Islet precursor cell (in vitro differentiated cells): ENCODE measurements at regions not wholly inside any gene's neighbourhood (a gene's known extent, or its start where the extent isn't known, plus 50 kb on each side); places are given as distances from the start of the nearest gene placed in this dataset.
"Not testable (repeated sequence)": the region's sequence is repeated elsewhere in the genome, so short reads cannot be mapped to it uniquely, and the experiment has no call there.

ENCODE experiments used
- DNase-seq: peaks from one replicate; pipeline ENCODE4 v3.0.0-alpha.2; 2018

DNA sequence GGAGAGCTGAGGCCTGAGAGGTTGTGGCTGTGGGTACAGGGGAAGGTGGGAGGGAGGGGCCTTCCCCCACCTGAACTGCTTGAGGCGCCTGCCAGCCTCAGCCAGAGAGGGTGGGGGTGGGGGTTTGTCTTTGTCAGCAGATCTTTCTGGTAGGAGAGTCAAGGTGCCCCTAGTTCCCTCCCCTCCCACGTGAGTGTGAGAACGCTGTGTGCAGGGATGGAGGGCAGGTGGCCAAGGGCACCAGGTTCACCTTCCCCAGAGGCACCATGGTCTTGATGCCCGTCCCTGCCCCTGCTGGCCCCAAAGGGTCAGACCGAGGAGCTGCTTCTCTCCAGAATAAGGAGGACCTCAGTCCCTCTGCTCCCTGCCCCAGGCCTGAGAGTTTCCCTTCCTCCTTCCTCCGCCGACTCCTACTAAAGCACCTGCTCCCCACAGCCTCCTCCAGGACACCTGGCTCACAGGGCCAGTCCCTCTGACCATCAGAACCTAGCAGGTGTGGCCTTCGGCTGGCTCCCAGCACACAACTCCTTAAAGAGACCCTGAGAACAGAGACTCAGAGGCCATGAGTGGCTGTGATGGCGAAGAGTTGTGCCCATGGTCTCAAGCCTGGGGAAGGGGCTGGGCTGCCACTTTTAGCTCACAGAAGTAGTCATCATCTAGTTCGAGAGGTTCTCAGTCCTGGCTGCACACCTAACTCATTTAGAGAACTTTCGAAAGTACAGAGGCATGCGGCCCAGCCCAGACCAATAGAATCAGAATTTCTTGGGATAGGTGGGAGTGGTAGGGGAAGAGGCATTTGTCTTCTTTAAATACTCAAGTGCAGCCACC is 113.2 kb upstream of the LHX1 start:
- DNase-seq = no peak

DNA sequence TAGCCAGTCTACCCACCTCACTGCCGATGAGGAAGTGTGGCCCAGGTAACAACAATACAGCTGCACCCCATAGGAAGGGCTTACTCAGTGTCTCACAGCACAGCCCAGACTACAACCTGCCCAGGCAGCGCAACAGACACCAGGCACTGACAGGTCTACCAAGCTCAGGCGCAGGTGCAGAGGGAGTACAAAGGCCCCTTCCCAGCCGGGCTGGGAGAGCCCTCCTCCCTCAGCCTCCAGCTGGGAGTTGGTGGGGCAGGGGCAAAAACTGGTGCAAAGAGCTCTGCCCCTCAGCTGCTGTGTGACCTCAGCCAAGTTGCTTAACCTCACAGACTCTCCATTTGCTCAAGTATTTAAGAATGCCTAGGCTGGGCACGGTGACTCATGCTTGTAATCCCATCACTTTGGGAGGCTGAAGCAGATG is 112.6 kb upstream of the LHX1 start:
- DNase-seq = peak; percentile 59

DNA sequence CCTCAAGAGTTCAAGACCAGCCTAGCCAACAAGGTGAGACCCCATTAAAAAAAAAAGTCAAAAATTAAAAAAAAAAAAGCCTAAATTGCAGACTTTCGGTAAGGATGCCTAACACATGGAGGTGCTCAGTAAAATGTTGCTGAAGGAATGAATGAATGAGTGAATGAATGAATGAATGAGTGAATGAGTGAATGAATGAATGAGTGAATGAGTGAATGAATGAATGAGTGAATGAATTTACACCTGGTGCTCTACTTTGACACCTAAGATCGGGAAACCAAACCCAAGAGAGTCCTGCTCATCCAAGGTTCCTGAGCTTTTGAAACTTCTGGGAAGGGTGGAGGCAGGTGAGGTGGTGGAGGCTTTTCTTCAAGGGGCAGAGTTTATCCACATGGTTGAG is 112.2 kb upstream of the LHX1 start:
- DNase-seq = no peak

DNA sequence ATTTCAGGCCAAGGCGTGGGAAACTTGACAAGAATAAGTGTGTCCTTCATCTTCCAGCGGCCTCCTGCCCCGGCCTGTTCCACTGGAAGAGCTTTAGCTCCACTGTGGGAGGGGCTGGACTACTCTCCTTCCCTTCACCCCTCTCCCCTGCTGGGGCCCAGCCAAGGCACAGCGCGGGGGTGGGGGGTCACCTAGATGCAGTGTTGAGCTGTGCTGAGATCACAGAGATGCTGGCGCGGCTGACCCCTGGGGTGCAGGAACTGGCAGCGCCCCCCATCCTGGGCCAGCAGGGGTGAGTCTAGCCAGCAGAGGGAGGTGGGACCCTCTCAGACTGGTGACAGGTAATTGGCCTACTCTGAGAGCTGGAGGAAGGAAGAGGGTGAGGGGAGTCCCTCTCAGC is 111.8 kb upstream of the LHX1 start:
- no peak for DNase-seq

DNA sequence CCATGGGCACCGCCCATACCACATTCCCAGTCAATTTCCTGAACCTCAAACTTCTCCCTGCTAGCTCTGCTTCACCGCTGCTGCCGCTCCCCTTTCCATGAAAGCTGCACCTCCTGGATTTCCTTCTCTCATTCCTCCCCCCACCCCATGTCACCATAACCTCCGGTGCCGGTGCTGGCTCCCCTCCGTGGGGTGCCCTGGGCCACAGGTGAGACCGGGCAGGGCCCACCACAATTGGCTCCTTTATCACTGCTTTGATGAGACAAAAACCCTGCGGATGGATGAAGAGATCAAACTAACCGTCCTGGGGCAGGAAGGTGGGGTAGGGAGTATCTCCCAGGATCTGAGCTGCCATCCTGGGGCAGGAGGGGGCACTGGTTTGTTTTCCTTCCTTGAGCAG is 111.3 kb upstream of the LHX1 start:
- DNase-seq = peak; percentile 54

DNA sequence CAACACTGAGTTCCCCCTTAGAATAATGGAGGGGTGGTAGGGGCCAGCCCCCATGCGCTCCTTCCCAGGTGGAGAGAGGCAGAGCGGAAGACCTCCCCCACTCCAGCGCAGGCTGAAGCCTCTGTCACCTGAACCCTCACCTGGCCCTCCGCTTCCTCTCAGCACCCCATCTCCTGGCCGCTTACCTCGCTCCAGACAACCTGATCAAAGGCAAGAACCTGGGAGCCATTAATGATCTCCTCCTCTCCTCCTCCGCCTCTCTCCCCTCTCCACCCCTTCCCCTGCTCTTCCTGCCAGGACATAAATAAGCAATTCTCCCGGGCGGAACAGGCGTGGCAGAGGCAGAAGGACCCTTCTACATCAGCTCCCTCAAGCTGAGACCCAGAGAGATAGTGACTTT is 110.2 kb upstream of the LHX1 start:
- no peak for DNase-seq

DNA sequence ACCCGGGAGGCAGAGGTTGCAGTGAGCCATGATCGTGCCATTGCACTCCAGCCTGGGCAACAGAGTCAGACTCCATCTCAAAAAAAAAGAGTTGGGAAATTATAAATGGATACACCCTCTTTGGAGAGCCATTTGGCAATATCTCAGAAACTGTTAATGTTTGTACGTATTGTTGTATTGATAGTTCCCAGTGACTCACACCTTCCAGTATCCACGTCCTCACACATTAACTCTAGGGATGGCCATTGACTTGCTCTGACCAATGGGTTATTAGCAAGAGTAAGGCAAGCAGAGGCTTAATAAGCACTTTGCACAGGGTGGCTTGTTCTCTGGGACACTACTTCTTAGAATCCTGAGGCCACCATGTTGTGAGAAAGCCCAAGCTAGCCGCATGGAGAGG is 107.6 kb upstream of the LHX1 start:
- no peak for DNase-seq

DNA sequence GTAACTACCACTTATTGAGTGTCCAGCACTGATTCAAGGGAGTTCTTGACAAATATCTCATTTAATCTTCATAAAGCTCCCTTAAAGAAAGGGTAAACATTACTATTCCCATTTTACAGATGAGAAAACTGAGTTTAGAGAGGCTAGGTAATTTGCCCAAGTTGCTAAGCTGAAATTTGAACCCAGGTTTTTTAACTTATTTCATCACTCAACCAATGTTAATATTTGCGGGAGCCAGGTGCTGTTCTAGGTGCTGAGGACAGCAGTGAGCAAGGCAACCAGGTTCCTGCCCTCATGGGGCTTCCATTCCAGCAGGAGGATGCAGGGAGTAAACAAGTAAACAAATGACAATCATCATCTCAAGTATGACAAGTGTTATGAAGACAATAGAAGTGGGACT is 104.0 kb upstream of the LHX1 start:
- DNase-seq = no peak

DNA sequence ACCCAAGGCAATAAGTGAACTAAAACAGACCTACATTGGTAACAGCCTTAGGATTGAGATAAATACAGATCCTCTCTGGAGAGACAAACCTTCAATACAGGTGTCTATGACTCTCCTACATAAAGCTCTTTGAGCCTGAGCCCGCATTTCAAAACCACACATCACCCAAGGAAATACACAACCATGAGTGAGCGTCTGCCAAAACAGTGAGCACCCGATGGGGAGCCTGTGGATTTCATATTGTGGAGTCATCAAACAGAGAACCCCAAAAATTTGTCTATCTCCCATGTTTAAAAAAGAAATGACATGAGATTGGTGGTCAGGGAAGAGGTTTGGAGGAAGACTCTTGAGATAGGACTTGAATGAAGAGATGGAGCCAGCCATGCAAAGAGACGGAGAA is 102.2 kb upstream of the LHX1 start:
- DNase-seq = no peak

DNA sequence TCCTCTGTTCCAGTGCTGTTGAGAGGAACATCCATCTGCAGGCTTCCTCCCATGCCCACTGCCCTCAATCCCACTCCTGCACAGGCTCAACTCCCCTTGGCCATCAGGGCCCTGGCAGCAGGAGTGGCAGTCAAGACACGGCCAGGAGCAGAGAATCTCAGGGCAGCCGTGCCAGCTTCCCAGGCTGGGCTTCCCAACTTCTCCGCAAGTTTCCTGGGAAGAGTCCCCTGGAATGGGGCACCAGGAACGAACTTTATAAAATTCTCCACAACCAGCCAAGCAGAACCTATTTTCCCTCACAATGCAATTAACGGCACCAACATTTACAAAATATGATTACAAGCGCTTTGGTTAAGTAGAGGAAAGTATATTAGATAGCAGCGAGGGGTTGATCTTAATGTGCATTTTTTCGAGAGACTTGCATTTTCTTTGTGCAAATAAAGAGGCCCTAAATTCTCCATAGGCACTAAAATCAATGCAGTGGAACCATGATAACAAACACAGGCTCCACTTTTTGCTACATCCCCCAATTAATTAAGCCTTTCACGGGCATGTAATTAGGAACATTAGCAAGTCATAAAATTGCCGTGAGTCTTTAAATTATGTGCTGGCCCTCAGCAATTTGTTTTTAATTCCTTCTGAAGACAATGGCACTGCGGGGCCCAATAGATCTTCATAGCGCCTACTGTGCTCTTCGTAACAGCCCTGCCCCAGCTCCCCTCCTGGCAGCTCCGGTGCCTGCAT is 99.9 kb upstream of the LHX1 start:
- DNase-seq = no peak

DNA sequence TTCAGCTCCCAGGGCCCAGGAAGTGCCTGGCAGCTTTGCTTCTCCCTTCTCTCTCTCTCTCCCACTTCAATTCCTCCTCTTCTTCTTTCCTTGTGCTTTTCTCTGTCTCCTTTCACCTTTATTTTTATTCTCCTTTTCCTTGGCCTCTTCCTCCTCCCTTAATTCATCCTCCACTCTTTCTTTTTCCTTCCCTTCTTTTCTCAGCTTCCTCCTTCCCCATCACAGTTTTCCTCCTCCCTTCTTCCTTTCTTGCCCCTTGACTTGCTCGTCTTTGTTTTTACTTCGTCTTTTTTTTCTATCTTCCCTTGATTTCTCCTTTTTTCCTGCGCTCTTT is 99.4 kb upstream of the LHX1 start:
- DNase-seq = peak; percentile 54

DNA sequence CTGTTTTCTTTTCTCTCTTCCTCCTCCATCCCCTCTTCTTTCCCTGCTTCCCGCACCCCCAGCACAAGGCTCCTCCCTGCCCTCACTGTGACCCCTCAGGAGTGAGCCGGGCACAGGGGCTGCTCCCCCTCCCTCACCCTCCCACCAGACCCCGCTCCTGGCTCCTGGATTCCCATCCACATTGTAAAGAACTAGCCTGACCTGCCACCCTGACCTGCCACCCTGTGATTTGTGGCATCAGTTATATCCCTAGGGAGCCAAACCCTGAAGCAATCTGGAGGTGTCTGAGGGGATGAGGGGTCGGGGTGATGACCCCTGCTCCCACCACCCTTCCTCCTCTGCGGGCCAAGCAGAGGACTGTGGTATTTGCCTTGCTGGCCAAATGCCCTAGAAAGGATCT is 98.0 kb upstream of the LHX1 start:
- DNase-seq = no peak

DNA sequence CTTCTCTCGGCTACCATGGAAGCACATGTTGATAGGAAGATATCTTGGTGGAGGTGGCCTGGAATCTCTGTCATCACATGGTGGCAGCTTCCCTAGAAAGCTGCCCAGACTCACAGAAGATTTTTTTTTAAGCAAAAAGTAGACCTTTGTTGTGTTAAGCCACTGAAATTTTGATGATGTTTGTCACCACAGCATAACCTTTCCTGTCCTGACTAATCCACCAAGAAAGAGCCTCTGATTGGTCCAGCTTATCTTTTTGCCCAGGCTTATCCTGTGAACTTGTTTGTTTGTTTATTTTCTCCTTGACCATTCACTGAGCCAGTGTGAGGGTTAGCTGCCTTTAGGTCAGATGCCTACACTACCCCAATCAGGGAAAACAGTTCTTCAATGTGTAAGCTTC is 96.5 kb upstream of the LHX1 start:
- DNase-seq = no peak

DNA sequence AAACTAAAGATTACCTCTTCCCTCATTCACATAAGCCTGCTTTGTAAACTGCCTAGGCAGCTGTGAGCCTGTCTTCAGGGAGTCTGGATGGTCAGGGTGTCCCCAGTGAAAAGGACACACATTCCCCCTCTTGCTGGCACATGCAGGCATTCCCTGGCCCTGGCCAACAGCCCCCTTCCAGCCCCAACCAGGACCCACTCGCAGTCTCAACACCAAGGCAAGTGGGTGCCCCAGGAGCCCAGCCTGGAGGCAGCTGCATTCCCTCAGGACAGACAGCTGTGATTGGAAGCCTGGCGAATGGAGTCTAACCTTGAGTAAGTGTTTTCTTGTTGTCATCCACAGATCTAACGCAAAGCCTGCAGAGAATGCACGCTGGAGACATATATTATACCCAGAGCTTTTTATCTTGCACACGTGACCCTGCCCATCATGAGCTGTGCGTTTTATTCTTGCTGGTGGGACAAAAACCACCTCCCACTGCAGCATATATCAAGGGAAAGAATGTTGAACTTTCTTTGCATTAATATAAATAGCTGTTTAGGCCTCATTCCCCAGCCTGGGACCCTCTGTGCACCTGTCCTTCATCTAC is 95.0 kb upstream of the LHX1 start:
- DNase-seq = no peak

DNA sequence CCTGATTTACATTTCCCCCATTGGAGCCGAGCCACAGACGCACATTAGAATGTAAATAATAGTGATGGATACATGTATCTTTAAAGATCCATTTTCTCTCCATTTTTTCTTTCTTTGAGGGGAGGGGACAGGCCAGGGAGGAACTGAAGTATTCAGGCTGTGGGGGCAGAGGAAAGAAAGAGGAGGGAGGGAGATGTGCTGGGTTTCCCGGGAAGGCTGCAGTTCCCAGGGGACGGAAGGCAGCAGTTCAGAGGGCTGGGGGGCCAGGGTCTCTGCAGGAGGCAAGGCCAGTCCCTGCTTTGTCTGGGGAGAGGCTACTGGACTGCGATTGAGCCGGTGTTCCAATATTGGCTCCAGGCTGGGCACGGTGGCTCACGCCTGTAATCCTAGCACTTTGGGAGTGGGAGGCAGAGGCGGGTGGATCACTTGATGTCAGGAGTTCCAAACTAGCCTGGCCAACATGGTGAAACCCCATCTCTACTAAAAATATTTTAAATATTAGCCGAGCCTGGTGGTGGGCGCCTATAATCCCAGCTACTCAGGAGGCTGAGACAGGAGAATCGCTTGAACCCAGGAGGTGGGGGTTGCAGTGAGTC is 94.2 kb upstream of the LHX1 start:
- no peak for DNase-seq

DNA sequence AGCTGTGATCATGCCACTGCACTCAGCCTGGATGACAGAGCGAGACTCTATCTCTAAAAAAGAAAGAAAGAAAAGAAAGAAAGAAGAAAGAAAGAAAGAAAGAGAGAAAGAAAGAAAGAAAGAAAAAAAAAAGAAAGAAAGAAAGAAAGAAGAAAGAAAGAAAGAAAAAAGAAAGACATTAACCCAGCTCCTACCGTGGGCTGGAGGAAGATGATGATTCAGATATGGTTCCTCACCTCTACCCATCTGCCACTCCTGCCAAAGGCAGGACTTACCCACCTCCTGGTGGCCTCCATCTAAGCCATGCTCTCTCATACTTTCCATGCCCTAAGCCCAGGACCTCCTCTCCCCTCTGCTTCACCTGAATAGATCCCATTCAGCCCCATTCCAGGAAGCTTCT is 93.3 kb upstream of the LHX1 start:
- no peak for DNase-seq

DNA sequence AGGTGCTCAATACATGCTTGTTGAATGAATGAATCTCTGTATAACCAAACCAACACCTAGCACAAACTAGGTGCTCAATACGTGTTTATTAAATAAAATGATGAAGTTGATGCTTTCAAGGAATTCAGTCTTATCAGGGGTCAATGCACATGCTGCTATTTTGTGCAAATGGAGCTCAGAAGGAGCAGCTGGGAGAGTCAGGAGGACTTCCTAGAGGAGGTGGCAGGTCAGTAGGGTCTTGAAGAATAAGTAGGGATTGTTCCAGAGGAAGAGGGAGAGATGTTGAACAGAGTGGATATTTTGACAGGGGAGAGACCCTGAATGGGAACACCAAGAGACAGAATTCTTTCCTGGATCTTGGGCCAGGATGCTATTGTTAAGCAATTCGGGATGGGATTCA is 92.7 kb upstream of the LHX1 start:
- DNase-seq = no peak

DNA sequence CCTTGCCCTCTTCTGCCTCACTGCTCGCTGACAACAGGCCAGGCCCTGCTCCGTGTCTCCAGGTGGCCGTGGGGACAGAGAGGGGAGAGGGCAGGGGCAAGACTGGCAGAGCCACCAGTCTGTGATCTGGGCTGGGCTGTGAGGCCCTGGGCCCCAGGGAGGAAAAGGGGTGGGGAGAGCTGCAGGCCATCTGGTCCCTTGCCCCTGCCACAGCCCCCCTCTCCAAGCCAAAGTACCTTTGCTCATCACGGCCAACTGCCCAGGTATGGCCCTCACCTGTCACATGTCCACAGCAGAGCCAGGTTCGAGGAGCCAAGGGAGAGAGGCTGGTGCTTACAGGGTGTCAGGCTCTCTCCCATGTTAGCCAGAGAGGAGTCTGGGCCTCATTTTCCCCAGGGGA is 91.4 kb upstream of the LHX1 start:
- no peak for DNase-seq

DNA sequence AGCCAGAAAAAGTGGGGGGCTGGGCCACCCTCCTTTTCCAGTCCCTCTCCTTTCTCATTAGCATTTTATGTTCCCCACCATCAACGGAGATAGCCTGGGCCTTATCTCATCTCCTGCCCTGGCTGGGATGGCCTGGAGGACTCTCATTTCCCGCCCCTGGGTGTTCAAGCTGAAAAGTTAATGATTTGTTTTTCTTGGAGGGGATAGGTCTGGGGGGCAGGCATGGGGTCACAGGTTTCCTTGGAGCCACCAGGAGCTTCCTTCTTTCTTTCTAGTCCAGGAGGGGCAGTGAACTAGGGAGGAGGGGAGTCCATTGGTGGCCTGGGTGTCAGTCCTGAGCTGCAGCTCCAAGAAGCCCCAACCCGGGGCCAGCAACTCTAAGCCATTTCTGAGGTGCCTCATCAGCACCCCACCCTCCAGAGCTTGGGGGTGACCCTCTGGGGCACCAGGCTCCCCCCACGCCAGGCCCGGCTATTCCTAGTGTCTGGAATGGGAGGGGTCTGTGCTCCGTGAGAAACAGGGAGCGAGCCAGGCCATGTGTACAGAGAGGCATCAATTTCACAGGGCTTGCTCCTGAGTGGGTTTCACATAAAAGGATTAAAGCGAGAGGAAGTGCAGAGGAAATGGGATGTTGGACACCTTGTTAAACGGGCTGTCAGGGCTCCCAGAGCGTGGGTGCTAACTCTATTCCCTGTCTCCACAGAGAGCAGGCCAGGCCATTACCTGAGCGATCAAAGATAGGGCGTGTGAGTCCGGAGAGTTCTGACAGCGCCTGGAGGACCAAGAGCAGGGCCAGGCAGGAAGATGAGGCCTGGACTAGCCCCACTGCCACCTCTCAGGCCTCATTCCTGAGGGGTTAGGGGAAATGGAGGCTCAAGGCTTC is 90.6 kb upstream of the LHX1 start:
- no peak for DNase-seq

DNA sequence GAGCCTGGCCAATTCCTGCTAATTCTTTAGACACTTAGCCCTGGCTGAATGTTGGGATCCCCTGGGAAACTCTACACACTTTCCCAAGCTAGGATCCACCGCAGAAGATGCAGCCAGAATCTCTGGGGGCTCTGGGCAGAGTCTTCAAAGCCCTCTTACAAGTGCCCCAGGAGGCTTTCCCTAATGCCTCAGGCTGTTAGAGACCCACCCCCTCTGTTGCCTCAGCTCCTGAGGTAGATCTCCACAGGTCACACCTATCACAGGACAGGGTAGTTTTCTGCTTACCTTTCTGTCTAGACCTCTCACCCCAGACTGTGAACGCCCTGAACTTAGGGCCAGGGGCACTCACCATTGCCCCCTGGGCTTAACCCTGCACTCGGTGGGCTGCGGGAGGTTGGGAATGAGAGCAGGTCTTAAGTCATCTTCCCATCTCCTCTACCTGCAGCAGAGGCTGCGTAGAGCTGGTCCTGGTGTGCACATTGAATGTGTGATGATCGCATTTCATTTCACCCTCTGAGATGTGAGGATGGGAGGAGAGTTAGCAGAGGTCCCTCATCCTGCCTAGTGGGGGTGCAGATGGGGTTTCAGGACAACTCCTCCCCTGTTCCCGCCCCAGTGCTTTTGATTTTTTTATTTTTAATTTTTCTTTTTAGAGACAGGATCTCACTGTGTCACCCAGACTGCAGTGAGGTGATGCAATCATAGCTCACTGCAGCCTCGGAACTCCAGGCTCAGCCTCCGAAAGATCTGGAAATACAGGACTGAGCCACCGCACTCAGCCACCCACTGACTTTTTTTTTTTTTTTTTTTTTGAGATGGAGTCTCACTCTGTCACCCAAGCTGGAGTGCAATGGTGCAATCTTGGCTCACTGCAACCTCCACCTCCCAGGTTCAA is 89.0 kb upstream of the LHX1 start:
- no peak for DNase-seq

DNA sequence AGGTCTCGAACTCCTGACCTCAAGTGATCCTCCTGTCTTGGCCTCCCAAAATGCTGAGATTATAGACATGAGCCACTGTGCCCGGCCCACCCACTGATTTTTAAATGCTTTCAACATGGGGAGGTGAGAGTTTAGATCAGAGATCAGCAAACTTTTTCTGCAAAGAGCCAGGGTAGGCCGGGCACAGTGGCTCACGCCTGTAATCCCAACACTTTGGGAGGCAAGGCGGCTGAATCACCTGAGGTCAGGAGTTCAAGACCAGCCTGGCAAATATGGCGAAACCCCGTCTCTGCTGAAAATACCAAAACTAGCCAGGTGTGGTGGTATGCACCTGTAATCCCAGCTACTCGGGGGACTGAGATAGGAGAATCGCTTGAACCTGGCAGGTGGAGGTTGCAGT is 88.3 kb upstream of the LHX1 start:
- not testable (repeated sequence) for DNase-seq

DNA sequence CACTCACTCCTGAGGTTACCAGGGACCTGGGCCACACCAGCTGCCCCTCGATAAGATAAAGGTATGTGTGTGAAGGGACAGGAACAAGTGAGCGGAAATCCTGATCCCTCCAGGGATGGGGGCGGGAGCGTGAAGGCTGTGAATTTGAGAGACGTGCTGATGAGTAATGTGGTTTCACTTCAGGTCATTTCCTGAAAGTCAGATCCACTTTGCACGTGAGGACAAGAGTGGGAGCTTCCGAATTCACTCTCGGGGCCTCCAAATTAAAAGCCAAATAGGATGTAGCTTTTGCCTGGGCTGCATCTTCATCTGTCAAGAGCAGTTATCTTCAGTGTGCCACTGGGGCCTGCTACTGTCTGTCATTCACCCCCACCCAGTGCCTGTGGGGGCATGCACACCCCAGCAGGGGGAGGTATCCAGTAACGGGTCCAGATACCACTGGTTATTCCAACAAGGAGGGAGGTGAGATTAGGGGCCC is 87.4 kb upstream of the LHX1 start:
- DNase-seq = peak; percentile 83
